Small intestine (tissue), 7 donors: ENCODE measurements at regions not wholly inside any gene's neighbourhood (a gene's known extent, or its start where the extent isn't known, plus 50 kb on each side); places are given as distances from the start of the nearest gene placed in this dataset.

ENCODE experiments used
- DNase-seq, 2 donors: peaks; one replicate each; pipeline versions ENCODE4 v3.0.0 to v3.0.0-alpha.2; 2013
- FAIRE-seq: peaks from 2 replicates; lab custom pipeline; 2012; peaks lifted over from hg19 to GRCh38; lab: Jason Lieb, UNC
- H3K27ac ChIP-seq, 3 donors: one replicate each; pipeline ENCODE4 v1.5.1; 2013; ENCODE audit warnings: low read length in 2 of 3, mild to moderate bottlenecking in 2 of 3, control low read depth in 1 of 3, inconsistent platforms in 1 of 3, low read depth in 1 of 3, moderate library complexity in 1 of 3
- H3K27me3 ChIP-seq, 3 donors: one replicate each; pipeline ENCODE4 v1.6.1; 2013; ENCODE audit warnings: low read length in 3 of 3, inconsistent platforms in 1 of 3; ENCODE audit not compliant: control insufficient read depth in 3 of 3, insufficient read depth in 3 of 3
- H3K36me3 ChIP-seq, 3 donors: one replicate each; pipeline ENCODE4 v1.6.1; 2013; ENCODE audit warnings: low read length in 3 of 3, inconsistent platforms in 1 of 3, low read depth in 1 of 3, mild to moderate bottlenecking in 1 of 3, moderate library complexity in 1 of 3; ENCODE audit not compliant: control insufficient read depth in 3 of 3, insufficient read depth in 2 of 3
- H3K4me1 ChIP-seq, 3 donors: one replicate each; pipeline ENCODE4 v1.6.1; 2013; ENCODE audit warnings: low read length in 2 of 3, inconsistent platforms in 1 of 3, low read depth in 1 of 3, mild to moderate bottlenecking in 1 of 3, moderate library complexity in 1 of 3; ENCODE audit not compliant: control insufficient read depth in 3 of 3, insufficient read depth in 2 of 3
- H3K4me3 ChIP-seq, 3 donors: one replicate each; pipeline ENCODE4 v1.5.1; 2013; ENCODE audit warnings: low read length in 3 of 3, control low read depth in 1 of 3, inconsistent platforms in 1 of 3, low read depth in 1 of 3, mild to moderate bottlenecking in 1 of 3, moderate library complexity in 1 of 3
- H3K9me3 ChIP-seq, 2 donors: one replicate each; pipeline ENCODE4 v1.6.1; 2013; ENCODE audit warnings: low read depth in 1 of 2, low read length in 1 of 2; ENCODE audit not compliant: control insufficient read depth in 2 of 2, insufficient read depth in 1 of 2
- WGBS, 3 donors: extraction: QIAGEN DNeasy Blood & Tissue Kit; methylation state at CpG; one replicate each; pipeline ENCODE4 v1.1.7; 2013; 5-methylcytosine and 5-hydroxymethylcytosine counted together
- donor health status: healthy with polysubstance abuse.
- donor health status: control.
- donor health status: control.
- donor health status: Bipolar disorder and iron deficiency.
- donor health status: healthy.

DNA sequence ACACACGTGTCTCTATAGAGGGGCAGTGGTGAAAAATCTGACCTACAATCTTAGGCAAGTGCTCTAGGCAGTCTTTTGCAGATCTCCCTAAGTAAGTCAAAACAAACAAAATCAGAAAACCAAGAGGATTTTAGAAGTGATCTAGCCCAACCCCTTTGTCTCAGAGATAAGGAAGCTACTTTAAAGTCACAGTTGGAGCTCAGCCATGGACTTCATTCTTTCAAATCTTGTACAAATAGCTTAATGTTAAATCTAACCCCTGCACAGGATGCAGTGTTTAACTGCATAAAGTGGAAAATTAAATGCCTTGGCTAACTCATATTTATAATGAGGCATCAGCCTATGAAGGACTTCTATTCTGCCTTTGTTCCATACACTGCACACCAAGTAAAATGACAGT, 135.1 kb upstream of the RFX3 start:
- H3K27me3 ChIP-seq = no peaks in the 10 kb centered on the region
- H3K27ac ChIP-seq = no peak overlapping the region
- no peaks in the 10 kb centered on the region for H3K9me3 ChIP-seq
- DNase-seq = no peak
- no peaks in the 10 kb centered on the region for H3K4me1 ChIP-seq
- 69 to 86% (median 78%) methylated on average over 1 of the region's 1 CpG for WGBS, 3 donors
- H3K4me3 ChIP-seq = no peak overlapping the region
- no peak for FAIRE-seq
- H3K36me3 ChIP-seq = no peaks in the 10 kb centered on the region

DNA sequence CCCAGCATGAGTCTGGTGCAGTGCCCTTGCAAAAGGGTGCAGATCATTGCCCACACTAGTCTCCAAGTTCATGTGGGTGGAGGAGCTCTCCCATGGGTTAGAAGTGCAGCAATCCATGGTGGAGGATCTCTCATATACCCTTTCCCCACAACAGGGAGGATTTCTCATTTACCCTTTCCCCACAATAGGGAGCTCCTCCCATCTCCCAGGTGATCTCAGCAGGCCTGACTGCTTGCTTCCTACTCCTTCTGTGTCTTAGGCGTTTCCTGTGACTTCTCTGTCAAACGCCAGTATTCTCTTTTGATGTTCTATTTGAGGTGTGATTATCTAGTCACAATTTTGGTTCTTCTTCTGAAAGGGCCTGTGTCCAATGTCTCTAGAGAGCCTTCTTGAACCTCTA, 133.8 kb upstream of the RFX3 start:
- DNase-seq = no peak
- H3K27ac ChIP-seq = no peak overlapping the region
- WGBS, 3 donors = 69 to 79% (median 74%) methylated on average over 2 of the region's 2 CpGs
- FAIRE-seq = no peak
- no peaks in the 10 kb centered on the region for H3K36me3 ChIP-seq
- H3K4me1 ChIP-seq = no peaks in the 10 kb centered on the region
- no peak overlapping the region for H3K4me3 ChIP-seq
- H3K27me3 ChIP-seq = no peaks in the 10 kb centered on the region
- H3K9me3 ChIP-seq = no peaks in the 10 kb centered on the region

DNA sequence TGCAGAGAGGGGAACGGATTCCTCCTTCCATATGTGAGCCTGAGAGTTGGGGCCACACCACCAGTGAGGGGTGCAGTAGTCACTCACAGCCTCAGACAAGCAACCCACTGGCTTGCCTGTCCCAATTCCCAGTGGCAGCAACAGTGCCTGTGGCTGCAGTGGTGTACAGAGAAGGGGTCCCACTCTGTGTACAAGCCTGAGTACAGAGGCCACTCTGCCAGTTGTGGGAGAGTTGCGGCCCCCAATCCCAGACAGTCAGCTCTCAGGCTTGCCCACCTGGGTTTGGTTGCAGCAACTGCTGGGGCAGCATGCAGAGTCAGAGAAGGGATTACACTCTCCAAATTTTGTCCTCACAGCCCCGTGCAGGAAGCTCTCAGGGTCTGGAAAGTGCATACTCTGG, 133.2 kb upstream of the RFX3 start:
- 73 to 94% (median 80%) methylated on average over 3 of the region's 3 CpGs for whole genome bisulfite sequencing, 3 donors
- FAIRE-seq = no peak

DNA sequence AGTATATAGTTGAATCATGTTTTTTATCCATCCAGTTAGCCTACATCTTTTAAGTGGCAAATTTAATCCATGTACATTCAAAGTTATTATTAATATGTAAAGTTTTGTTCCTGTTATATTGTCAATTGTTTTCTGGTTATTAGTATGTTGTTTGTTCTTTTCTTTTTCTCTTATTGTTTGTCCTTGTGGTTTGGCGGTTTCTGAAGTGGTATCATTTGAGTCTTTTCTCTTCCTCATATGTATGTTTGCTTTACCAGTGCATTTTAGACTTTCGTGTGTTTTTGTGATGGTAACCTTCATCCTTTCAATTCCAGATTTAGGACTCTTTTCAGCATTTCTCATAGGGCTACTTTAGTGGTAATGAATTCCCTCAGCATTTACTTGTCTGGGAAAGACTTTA, 130.4 kb upstream of the RFX3 start:
- FAIRE-seq = no peak
- H3K4me3 ChIP-seq = no peak overlapping the region
- WGBS, 3 donors = 65 to 89% (median 78%) methylated on average over 2 of the region's 2 CpGs

More for the DNA sequence above, 133.2 kb upstream of the RFX3 start:
- no peak overlapping the region for H3K27ac ChIP-seq
- no peak for DNase-seq
- H3K9me3 ChIP-seq = no peaks in the 10 kb centered on the region
- no peaks in the 10 kb centered on the region for H3K27me3 ChIP-seq
- no peaks in the 10 kb centered on the region for H3K36me3 ChIP-seq
- no peaks in the 10 kb centered on the region for H3K4me1 ChIP-seq
- no peak overlapping the region for H3K4me3 ChIP-seq

DNA sequence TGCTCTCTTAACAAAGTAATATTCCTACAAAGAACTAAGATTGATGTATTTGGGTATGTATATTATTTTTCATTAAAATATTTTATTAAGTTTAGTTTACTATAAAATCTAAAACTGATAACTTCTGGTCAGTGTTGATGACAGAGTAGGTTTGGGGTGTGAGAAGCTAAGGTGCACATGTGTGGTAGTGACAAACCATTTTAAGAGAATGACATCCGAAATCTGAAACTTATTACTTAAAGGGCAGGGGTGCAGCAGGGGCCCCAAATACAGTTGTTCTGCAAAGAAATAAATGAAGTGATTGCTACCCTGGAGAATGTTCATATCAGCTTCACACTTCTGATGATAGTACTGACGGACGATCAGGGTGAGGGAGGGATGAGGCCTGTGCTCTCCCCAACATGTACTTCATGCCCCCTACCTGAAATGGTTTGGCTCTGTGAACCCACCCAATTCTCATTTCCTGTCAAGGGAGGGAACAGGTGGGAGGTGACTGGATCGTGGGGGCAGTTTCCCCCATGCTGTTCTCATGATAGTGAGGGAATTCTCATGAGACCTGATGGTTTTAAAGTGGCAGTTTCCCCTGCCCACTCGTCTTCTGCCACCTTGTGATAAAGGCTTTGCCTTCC, 125.3 kb upstream of the RFX3 start:
- Histone ChIP-seq H3K36me3 (no peaks in the 10 kb centered on the region), H3K4me1 (no peaks in the 10 kb centered on the region), H3K27me3 (no peaks in the 10 kb centered on the region), H3K9me3 (no peaks in the 10 kb centered on the region), H3K4me3 (no peak overlapping the region), H3K27ac (no peak overlapping the region)
- FAIRE-seq (no peak), DNase-seq (no peak)
- 66 to 71% (median 69%) methylated on average over 5 of the region's 5 CpGs for WGBS, 3 donors

More for the DNA sequence above, 130.4 kb upstream of the RFX3 start:
- H3K36me3 ChIP-seq = no peaks in the 10 kb centered on the region
- no peak overlapping the region for H3K27ac ChIP-seq
- no peaks in the 10 kb centered on the region for H3K27me3 ChIP-seq
- H3K4me1 ChIP-seq = no peaks in the 10 kb centered on the region
- H3K9me3 ChIP-seq = no peaks in the 10 kb centered on the region
- DNase-seq = no peak

DNA sequence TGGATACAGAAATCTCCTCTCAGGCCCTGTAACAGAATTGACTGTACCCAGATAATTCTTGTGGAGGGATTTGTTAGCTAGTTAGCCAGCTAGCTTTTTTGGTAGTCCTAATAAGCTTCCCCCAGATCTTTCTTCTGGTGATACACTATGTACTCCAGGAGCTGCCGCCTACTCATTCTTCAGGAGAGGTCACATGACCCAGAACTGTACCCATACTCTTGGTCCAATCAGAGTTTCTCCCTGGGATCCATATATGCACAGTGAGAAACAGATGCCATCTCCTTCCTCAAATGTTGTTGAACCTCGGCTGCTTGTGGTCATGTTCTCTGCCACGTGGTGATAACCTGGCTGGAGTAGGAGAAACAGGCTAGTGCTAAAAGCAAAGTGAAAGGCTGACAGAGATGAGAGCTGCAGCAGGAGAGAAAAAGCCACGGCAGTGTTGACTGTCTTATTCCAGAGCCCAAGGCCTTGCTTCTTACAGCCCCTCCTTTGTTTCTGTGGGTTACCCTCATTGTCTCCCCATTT, 123.0 kb upstream of the RFX3 start:
- 76 to 89% (median 79%) methylated on average over 4 of the region's 4 CpGs for WGBS, 3 donors
- Histone ChIP-seq H3K27me3 (no peaks in the 10 kb centered on the region), H3K9me3 (no peaks in the 10 kb centered on the region), H3K4me3 (no peak overlapping the region), H3K27ac (no peak overlapping the region), H3K4me1 (no peaks in the 10 kb centered on the region), H3K36me3 (no peaks in the 10 kb centered on the region)
- FAIRE-seq (no peak), DNase-seq (no peak)

DNA sequence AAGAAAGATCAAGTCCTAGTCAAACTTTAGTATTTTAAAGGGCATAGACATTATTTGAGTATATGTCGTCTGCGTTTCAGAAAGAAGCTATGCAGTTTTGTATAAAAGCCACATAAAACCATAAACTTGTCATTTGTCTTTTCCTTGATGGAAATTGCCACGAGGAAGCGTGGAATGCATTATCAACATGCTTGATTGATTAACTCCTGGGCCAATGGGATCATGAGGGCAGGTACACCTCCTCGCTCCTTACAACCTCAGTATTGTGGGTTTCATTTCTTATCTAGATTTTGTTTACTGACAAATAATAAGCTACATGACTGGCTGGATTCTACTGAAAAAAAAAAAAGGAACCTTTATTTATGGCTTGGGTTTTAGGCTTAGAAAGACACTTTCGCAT, 122.5 kb upstream of the RFX3 start:
- Histone ChIP-seq H3K27ac (no peak overlapping the region), H3K9me3 (no peaks in the 10 kb centered on the region), H3K4me1 (no peaks in the 10 kb centered on the region), H3K4me3 (no peak overlapping the region), H3K27me3 (no peaks in the 10 kb centered on the region), H3K36me3 (no peaks in the 10 kb centered on the region)
- no peak for FAIRE-seq
- no peak for DNase-seq
- WGBS, 3 donors = 43 to 68% (median 63%) methylated on average over 6 of the region's 6 CpGs

DNA sequence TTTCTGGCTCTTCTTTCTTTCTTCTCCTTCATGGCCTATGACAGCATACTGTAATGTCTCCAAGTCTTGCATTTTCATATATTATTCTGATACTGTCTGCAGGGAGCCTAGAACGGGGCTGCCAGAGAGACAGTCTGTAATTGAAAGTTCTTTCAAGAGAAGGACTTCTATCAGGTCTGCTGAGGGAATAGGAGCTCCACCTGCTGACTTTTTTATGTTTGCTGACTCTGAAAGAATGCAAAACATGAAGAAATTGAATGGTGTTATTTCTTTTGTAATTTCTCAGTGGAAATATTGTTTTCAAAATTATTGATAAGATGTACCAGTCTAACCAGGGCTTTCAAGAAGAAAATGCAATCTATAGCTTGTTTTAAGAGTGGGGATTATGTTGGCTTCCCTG, 121.9 kb upstream of the RFX3 start:
- Histone ChIP-seq H3K9me3 (no peaks in the 10 kb centered on the region), H3K4me3 (no peak overlapping the region), H3K27ac (no peak overlapping the region), H3K36me3 (no peaks in the 10 kb centered on the region), H3K27me3 (no peaks in the 10 kb centered on the region), H3K4me1 (no peaks in the 10 kb centered on the region)
- no peak for FAIRE-seq
- WGBS, 3 donors = 35 to 60% (median 42%) methylated on average over 1 of the region's 1 CpG
- no peak for DNase-seq

DNA sequence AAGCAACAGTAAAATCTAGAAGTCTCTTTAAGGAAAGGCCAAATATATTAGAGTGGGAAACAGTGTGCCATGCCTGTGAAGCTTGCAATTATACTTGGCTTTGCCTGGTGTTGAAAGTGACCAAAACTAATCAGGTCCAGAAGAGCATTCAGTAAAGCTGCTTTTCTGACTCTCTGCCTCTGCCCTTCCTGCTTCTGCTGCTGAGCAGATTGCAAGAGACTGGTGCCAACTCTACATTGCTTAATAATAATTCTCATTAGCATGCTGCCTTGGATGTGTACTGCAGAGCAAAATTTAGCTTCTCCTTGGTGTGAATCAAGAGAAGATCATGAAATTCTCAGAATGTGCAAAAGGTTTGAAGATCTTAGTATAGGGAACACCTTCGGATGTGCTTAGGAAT, 120.4 kb upstream of the RFX3 start:
- no peaks in the 10 kb centered on the region for H3K36me3 ChIP-seq
- 77 to 100% (median 92%) methylated on average over 1 of the region's 1 CpG for WGBS, 3 donors
- no peak overlapping the region for H3K4me3 ChIP-seq
- no peaks in the 10 kb centered on the region for H3K27me3 ChIP-seq
- no peak for DNase-seq
- H3K27ac ChIP-seq = no peak overlapping the region
- H3K9me3 ChIP-seq = no peaks in the 10 kb centered on the region
- no peaks in the 10 kb centered on the region for H3K4me1 ChIP-seq
- FAIRE-seq = no peak
